GM23248 (cell line): ENCODE measurements at regions not wholly inside any gene's neighbourhood (a gene's known extent, or its start where the extent isn't known, plus 50 kb on each side); places are given as distances from the start of the nearest gene placed in this dataset.

Source experiments
- EZH2 ChIP-seq: fragments of 200-600 bp; sonication (generic); IDR thresholded peaks from 2 replicates; pipeline ENCODE4 v1.6.1; 2018; ENCODE audit warnings: antibody characterized with exemption, mild to moderate bottlenecking; ENCODE audit not compliant: insufficient read depth, poor library complexity, severe bottlenecking
- EZH2phosphoT487 ChIP-seq: fragments of 200-600 bp; sonication (generic); IDR thresholded peaks from 2 replicates; pipeline ENCODE4 v1.6.1; 2018; ENCODE audit warnings: antibody characterized with exemption, moderate library complexity, mild to moderate bottlenecking, low read depth; ENCODE audit not compliant: insufficient read depth

DNA sequence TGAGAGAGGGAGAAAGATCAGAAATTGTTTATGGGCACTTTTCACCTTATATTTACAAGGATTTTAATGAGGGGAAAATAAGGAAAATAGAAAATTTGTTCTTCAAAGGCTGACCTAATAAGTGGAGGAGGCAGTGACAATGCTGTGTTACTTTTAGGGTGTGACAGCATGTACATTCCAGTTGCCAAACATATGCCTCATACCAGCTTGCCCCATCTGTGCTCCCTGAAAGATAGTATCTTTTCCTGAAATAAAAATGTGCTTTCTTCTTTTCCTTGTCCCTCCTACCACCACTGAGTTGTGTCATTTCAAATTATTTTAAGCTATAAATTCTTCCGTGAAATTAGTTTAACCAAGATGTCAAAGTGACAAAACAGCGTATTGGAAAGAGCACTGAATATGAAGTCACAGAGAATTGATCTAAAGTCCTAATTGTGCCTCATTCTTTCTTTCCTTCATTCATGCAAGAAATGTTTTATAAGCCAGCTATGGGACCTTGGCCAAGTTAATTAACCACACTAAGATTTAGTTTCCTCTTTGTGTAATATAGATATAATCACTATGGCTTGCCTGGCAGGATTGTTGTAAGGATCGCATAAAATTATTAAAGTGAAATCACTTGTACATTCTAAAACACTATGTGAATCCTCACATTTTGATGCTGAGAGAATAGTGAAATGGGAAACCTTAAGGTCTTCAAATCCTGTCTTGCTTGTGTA is 1307.5 kb upstream of the TENM4 start:
- TF ChIP-seq EZH2phosphoT487 (no peak), EZH2 (no peak)
